GM18505 (cell line): ENCODE measurements at regions not wholly inside any gene's neighbourhood (a gene's known extent, or its start where the extent isn't known, plus 50 kb on each side); places are given as distances from the start of the nearest gene placed in this dataset.

Experiments
- ATAC-seq: cut with Tn5 transposase; IDR thresholded peaks from one replicate; pipeline ENCODE4 v1.9.1; 2021; ENCODE audit not compliant: unreplicated experiment
- POLR2A ChIP-seq: IDR thresholded peaks from 4 replicates; pipeline ENCODE4 v1.6.1; 2011; ENCODE audit warnings: borderline replicate concordance; ENCODE audit not compliant: insufficient read depth, insufficient read length; ENCODE audit errors: extremely low read depth

- TF ChIP-seq POLR2A: no peak
- no peak for ATAC-seq
Measured at GRCh38 chr7:136184719-136185118, 207.6 kb upstream of the MTPN start.

- no peak for ATAC-seq
- no peak for TF ChIP-seq POLR2A
Measured at GRCh38 chr7:136183981-136184380, 206.8 kb upstream of the MTPN start.

- TF ChIP-seq POLR2A: no peak
- no peak for ATAC-seq
Measured at GRCh38 chr7:136180984-136181383, 203.8 kb upstream of the MTPN start.

DNA sequence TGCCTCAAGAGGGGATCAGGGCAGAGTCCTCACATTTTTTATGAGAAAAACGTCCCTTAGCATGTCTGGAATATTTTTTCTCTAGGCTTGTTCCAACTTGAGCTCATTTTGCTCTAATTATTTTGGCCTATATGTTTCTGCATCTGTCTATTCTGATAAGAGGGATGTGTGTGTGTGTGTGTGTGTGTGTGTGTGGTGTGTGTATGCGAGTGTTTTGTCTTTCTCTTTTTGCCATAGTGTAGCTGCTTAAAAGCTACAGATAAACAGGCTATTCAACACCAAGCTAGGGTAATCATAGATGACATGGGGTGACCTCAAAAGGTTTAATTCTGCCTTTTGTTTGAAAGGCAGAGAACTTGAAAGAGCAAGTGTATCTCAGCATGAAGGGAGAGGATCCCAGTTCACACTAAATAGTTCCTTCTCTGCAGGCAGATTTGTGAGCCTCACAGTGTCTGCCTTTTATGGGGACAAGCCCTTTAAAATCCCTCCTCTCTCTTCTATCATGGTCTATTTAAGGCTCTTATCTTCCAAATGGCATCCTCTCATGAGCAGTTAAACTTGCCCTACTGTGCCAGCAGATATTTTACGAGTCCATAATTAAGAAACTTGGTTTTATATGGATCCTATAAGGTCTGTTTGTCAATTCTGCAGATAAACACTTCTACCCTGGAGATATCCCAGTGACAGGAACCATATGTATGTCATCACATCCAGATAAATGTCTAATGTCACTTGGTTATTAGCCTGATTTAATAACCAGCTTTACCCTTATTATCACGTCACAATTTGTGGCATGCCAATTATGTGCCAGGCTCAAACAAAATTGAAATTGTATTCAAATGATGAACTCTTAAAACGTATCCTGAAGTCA lies 202.9 kb upstream of the MTPN start:
- no peak for TF ChIP-seq POLR2A
- no peak for ATAC-seq

- no peak for TF ChIP-seq POLR2A
- ATAC-seq: no peak
Measured at GRCh38 chr7:136179154-136179553, 202.0 kb upstream of the MTPN start.

DNA sequence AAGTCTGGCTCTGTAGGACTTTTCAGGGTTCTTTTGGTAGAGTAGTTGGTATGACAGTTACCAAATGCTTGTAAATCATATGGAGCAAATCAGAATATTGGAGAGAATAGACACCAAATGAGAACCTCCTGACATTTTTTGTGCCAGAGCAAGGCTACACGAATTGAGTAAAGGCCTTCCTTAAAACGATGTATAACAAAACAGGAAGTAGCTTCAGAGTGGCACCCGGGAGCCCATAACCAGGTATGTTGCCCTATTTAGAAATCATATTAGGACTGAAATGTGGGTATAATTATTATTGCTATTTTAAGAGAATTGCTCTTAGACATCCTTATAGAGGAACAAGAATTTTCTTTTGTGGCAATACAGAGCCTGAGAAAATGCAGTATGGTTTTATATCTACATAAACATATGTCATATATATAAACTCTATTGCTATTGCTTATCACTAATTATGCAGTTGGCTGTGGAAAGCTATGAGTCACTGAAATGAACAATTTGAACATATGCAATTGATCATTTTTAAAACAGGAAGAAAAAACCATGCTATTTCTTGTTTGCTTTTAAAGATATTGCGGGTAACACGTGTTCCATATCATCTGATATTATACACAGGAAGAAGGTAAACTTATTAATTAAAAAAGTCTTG lies 197.4 kb upstream of the MTPN start:
- TF ChIP-seq POLR2A: no peak
- no peak for ATAC-seq

DNA sequence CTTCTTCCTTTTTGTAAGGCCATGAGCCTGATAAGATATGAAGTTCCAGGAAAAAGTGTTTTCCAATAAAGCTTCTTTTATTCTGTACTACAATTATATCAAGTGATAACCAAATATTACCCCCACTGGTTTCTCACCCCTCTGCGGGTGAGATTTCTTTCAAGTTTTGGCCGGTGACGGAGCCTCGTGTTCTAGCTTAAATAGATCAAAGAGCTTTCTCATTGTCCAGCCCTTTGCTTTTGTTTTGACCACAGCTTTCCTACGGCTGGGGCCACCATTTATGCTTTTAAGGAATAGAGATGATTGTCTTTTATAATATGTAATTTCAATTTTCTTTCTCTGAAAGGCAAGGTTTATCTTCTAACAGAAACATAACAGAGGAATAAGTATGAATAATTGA lies 196.7 kb upstream of the MTPN start:
- ATAC-seq: no peak
- no peak for TF ChIP-seq POLR2A

GRCh38 chr7:136171233-136171632 lies 194.1 kb upstream of the MTPN start:
- ATAC-seq: no peak
- no peak for TF ChIP-seq POLR2A

- ATAC-seq: no peak
- no peak for TF ChIP-seq POLR2A
Measured at GRCh38 chr7:136168821-136169220, 191.7 kb upstream of the MTPN start.

GRCh38 chr7:136167991-136168390 lies 190.8 kb upstream of the MTPN start:
- no peak for TF ChIP-seq POLR2A
- no peak for ATAC-seq

DNA sequence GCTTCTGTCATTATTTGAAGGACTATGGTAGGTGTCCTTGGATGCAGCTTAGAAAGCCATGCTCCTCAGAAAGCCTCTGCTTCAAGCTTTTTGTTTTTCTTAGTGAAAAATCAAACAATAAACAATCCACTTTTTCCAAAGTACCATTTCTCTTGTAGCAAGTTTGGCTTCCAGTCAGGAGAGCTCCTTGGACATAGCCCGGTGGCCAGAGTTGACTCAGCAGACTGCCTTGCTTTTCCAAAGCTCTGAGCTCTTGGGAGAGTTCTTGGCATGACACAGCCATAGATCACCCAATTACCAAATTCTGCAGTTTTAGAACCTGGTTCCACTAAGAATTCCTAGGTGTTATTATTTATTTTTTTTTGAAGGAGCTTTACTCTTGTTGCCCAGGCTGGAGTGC lies 189.4 kb upstream of the MTPN start:
- ATAC-seq: no peak
- no peak for TF ChIP-seq POLR2A

DNA sequence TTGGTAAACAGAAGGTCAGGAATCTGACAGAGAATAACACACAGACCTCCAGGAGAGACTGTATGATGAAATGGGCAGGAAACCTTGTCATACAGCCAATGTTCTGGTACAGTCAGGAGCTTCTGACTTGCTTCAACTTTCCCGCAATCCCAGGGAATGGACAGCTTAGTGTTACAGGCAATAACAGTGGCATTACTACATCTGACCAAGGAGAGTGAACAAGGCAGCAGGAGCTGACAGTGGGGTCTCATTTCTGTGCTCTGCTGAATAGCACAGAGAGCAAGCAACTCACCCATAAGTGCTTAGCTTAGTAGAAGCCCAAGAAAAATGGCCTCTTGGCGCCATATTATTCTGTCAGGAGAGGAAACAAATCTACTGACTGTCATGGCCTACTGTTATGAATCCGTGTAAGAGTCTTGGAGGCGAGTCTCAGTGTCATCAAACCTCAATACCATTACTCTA lies 186.2 kb upstream of the MTPN start:
- no peak for TF ChIP-seq POLR2A
- ATAC-seq: no peak

GRCh38 chr7:136150311-136150710 lies 173.2 kb upstream of the MTPN start:
- no peak for ATAC-seq
- TF ChIP-seq POLR2A: no peak

- no peak for TF ChIP-seq POLR2A
- ATAC-seq: no peak
Measured at GRCh38 chr7:136148920-136149319, 171.8 kb upstream of the MTPN start.
